GM23338 (cell line): ENCODE measurements at regions not wholly inside any gene's neighbourhood (a gene's known extent, or its start where the extent isn't known, plus 50 kb on each side); places are given as distances from the start of the nearest gene placed in this dataset.

ENCODE experiments used
- ATAC-seq: fragments of 200-7000 bp; cut with Tn5 transposase; 3 replicates; pipeline ENCODE4 v1.9.1; 2020
- DNase-seq: peaks from one replicate; pipeline ENCODE4 v3.0.0-alpha.2; 2015; ENCODE audit warnings: low spot score
- H2AFZ ChIP-seq: fragments of 200-600 bp; sonication (generic); 2 replicates; pipeline ENCODE4 v1.8.0; 2016; ENCODE audit warnings: antibody characterized with exemption, mild to moderate bottlenecking, moderate library complexity
- H3F3A ChIP-seq: fragments of 200-600 bp; sonication (generic); replicated peaks from 2 replicates; pipeline ENCODE4 v1.8.0; 2017; ENCODE audit warnings: antibody characterized with exemption, mixed run types, low read depth
- H3K27ac ChIP-seq: fragments of 200-600 bp; sonication (generic); 2 replicates; pipeline ENCODE4 v1.6.1; 2016; ENCODE audit warnings: low read depth
- H3K27me3 ChIP-seq: fragments of 200-600 bp; sonication (generic); 2 replicates; pipeline ENCODE4 v1.8.0; 2016; ENCODE audit warnings: mild to moderate bottlenecking, mixed run types, moderate library complexity; ENCODE audit not compliant: insufficient read depth
- H3K36me3 ChIP-seq: fragments of 200-600 bp; sonication (generic); 2 replicates; pipeline ENCODE4 v1.8.0; 2016; ENCODE audit warnings: mild to moderate bottlenecking; ENCODE audit not compliant: insufficient read depth
- H3K4me1 ChIP-seq: fragments of 200-600 bp; sonication (generic); 2 replicates; pipeline ENCODE4 v1.8.0; 2016; ENCODE audit warnings: mild to moderate bottlenecking, moderate library complexity; ENCODE audit not compliant: insufficient read depth
- H3K4me2 ChIP-seq: fragments of 200-600 bp; sonication (generic); 2 replicates; pipeline ENCODE4 v1.7.1; 2017; ENCODE audit warnings: mixed run types
- H3K4me3 ChIP-seq: fragments of 200-600 bp; sonication (generic); 2 replicates; pipeline ENCODE4 v1.6.1; 2016; ENCODE audit warnings: mixed run types
- H3K79me2 ChIP-seq: fragments of 200-600 bp; sonication (generic); replicated peaks from 2 replicates; pipeline ENCODE4 v1.8.0; 2017; ENCODE audit warnings: mild to moderate bottlenecking; ENCODE audit not compliant: insufficient read depth
- H3K9me2 ChIP-seq: fragments of 200-600 bp; sonication (generic); 2 replicates; pipeline ENCODE4 v1.8.0; 2017; ENCODE audit not compliant: insufficient read depth
- H4K20me1 ChIP-seq: fragments of 200-600 bp; sonication (generic); replicated peaks from 2 replicates; pipeline ENCODE4 v1.8.0; 2017; ENCODE audit warnings: mild to moderate bottlenecking; ENCODE audit not compliant: insufficient read depth
- H3K27ac Mint-ChIP-seq: 2 replicates; pipeline ENCODE4 v1.8.0; 2020; ENCODE audit warnings: inconsistent platforms, mild to moderate bottlenecking, moderate library complexity, mixed read lengths
- H3K27me3 Mint-ChIP-seq: 3 replicates; pipeline ENCODE4 v1.8.0; 2022; ENCODE audit warnings: low read depth, mild to moderate bottlenecking, moderate library complexity, mixed read lengths, inconsistent platforms; ENCODE audit not compliant: insufficient read depth, poor library complexity
- H3K36me3 Mint-ChIP-seq: 3 replicates; pipeline ENCODE4 v1.8.0; 2021; ENCODE audit warnings: low read depth, mild to moderate bottlenecking, inconsistent platforms, moderate library complexity, mixed read lengths
- H3K4me1 Mint-ChIP-seq: 3 replicates; pipeline ENCODE4 v1.8.0; 2020; ENCODE audit warnings: mild to moderate bottlenecking, inconsistent platforms, mixed read lengths
- H3K4me3 Mint-ChIP-seq: 3 replicates; pipeline ENCODE4 v1.8.0; 2021; ENCODE audit warnings: moderate library complexity, mild to moderate bottlenecking, inconsistent platforms, mixed read lengths
- H3K9me3 Mint-ChIP-seq: 3 replicates; pipeline ENCODE4 v1.8.0; 2020; ENCODE audit warnings: moderate library complexity, mild to moderate bottlenecking, inconsistent platforms, mixed read lengths
- CREB1 ChIP-seq: fragments of 250-450 bp; sonication (Bioruptor Pico); IDR thresholded peaks from 2 replicates; pipeline ENCODE4 v1.5.0; 2020; ENCODE audit warnings: low read depth, mild to moderate bottlenecking, moderate library complexity
- ETS1 ChIP-seq: IDR thresholded peaks from 2 replicates; pipeline ENCODE4 v1.6.1; 2016; ENCODE audit warnings: antibody characterized with exemption
- EZH2 ChIP-seq: fragments of 200-600 bp; sonication (generic); IDR thresholded peaks from one replicate; pipeline ENCODE4 v1.8.0; 2017; ENCODE audit warnings: antibody characterized with exemption, mild to moderate bottlenecking, low read depth; ENCODE audit not compliant: unreplicated experiment
- EZH2phosphoT487 ChIP-seq: fragments of 200-600 bp; sonication (generic); IDR thresholded peaks from one replicate; pipeline ENCODE4 v1.8.1; 2018; ENCODE audit warnings: antibody characterized with exemption; ENCODE audit not compliant: unreplicated experiment
- JUNB ChIP-seq: IDR thresholded peaks from one replicate; pipeline ENCODE4 v1.6.1; 2016; ENCODE audit warnings: antibody characterized with exemption; ENCODE audit not compliant: unreplicated experiment
- POLR2AphosphoS5 ChIP-seq: IDR thresholded peaks from 2 replicates; pipeline ENCODE4 v1.6.1; 2016; ENCODE audit warnings: antibody characterized with exemption, low read depth
- STAT1 ChIP-seq: IDR thresholded peaks from one replicate; pipeline ENCODE4 v1.6.1; 2016; ENCODE audit warnings: antibody characterized with exemption; ENCODE audit not compliant: unreplicated experiment
- ZNF114 ChIP-seq: fragments of 250-450 bp; sonication (Bioruptor Pico); IDR thresholded peaks from 2 replicates; pipeline ENCODE4 v1.5.0; 2020; ENCODE audit warnings: mild to moderate bottlenecking, moderate library complexity

DNA sequence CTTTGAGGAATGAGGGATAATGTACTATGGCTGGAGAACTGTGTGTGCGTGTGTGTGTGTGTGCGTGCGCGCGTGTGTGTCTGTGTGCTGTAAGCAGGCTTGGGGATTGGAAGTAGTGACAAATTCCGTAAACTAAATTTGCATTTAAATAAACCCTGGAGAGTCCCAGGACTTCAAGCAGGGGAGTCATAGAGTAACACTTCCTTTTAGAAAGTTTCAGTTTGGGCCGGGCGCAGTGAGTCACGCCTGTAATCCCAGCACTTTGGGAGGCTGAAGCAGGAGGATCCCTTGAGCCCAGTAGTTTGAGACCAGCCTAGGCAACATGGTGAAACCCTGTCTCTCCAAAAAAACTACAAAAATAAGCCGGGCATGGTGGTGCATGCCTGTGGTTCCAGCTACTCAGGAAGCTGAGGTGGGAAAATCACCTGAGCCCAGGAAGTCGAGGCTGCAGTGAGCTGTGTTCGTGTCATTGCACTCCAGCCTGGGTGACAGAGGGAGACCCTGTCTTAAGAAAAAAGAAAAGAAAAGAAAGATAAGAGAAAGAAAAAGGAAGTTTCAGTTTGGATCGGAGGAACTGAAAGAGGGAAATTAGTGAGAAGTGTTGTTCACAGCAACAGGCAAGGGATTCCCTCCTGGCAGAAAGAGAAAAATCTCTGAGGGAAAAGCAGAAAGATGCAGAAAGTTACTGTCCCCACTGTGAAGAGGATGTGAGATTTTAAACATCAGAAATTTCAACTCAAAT lies 222.7 kb upstream of the SOX5 start:
- H3K4me1 Mint-ChIP-seq: peaks cover 24% of the 10 kb centered on the region
- H3K27ac Mint-ChIP-seq: peak overlapping the region; percentile 72
- H3K36me3 Mint-ChIP-seq: no peaks in the 10 kb centered on the region

DNA sequence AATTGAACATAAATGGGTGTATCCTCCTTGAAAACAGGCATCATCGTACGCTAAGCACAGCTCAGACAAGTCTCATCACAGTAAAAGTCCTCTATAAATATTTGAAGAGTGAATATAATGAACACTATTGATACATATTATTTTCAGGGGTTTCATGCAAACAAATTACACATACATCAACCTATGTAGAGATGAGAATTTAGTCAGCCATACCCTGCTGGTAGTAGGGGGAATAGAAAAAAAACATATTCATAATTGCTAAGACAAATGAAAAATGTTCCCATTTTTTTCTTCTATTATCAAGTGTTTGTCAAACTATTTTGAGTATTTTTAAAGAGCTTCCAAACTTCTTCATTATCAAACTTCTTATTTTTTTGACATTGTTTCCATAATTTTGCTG lies 205.6 kb upstream of the SOX5 start:
- Mint-ChIP-seq H3K27ac (no peak overlapping the region), H3K27me3 (no peaks in the 10 kb centered on the region), H3K9me3 (no peaks in the 10 kb centered on the region), H3K36me3 (no peaks in the 10 kb centered on the region), H3K4me1 (no peaks in the 10 kb centered on the region), H3K4me3 (no peak overlapping the region)
- Histone ChIP-seq H3K4me3 (no peak overlapping the region), H3K4me1 (no peaks in the 10 kb centered on the region), H3K9me2 (no peaks in the 10 kb centered on the region), H3K27me3 (no peaks in the 10 kb centered on the region), H3K79me2 (no peaks in the 10 kb centered on the region), H4K20me1 (no peaks in the 10 kb centered on the region), H3K36me3 (no peaks in the 10 kb centered on the region), H3K27ac (no peak overlapping the region), H3K4me2 (no peak overlapping the region), H3F3A (no peaks in the 10 kb centered on the region), H2AFZ (no peak overlapping the region)
- DNase-seq (no peak), ATAC-seq (no peak)
- no peak for TF ChIP-seq STAT1
- no peak for TF ChIP-seq CREB1 (CRISPR knock-in tag)
- TF ChIP-seq POLR2AphosphoS5: no peak
- TF ChIP-seq ZNF114 (CRISPR knock-in tag): no peak
- TF ChIP-seq ETS1: no peak
- TF ChIP-seq EZH2: no peak
- TF ChIP-seq EZH2phosphoT487: no peak
- TF ChIP-seq JUNB: no peak

More for the DNA sequence above, 222.7 kb upstream of the SOX5 start:
- Histone ChIP-seq H3K4me1 (peaks cover 13% of the 10 kb centered on the region), H3K27me3 (no peaks in the 10 kb centered on the region), H3K36me3 (no peaks in the 10 kb centered on the region), H3K4me3 (no peak overlapping the region), H3K79me2 (no peaks in the 10 kb centered on the region), H3K4me2 (peak overlapping the region; percentile 23; the same call in 1 of the 2 replicates), H3K27ac (peak overlapping the region; percentile 73), H4K20me1 (no peaks in the 10 kb centered on the region), H3K9me2 (no peaks in the 10 kb centered on the region), H3F3A (no peaks in the 10 kb centered on the region), H2AFZ (no peak overlapping the region)
- peak; percentile 81 for DNase-seq
- Mint-ChIP-seq H3K4me3 (no peak overlapping the region), H3K9me3 (no peaks in the 10 kb centered on the region), H3K27me3 (peaks cover 4% of the 10 kb centered on the region)
- TF ChIP-seq CREB1 (CRISPR knock-in tag) (0 out of 2 replicates have a peak, but pooled peaks have one; percentile 2), STAT1 (no peak), ZNF114 (CRISPR knock-in tag) (no peak)
- ATAC-seq: peak; percentile 90

DNA sequence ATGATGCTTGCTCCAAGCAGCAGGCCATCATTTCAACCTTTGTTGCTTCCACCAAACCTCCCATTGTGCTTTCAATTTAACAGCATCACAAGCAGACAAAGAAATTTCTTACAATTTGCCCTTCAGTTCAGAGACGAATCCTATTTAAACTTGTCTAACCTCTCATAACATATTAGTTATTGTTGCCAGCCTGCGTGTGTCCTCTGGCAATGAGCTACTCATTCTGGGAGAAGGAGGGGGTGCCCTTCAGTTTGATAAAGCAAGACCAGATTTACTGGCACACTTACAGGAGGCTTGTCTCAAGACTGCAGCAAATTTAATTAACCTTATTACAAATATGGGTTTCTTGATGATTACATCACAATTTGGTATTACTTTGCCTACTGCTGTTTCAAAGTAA lies 203.6 kb upstream of the SOX5 start:
- H3K79me2 ChIP-seq: no peaks in the 10 kb centered on the region
- no peak for ATAC-seq
- TF ChIP-seq POLR2AphosphoS5 (no peak), EZH2phosphoT487 (no peak), CREB1 (CRISPR knock-in tag) (no peak), ZNF114 (CRISPR knock-in tag) (no peak), ETS1 (no peak), JUNB (no peak)

More for the DNA sequence above, 203.6 kb upstream of the SOX5 start:
- no peak overlapping the region for H3K27ac Mint-ChIP-seq
- H3K4me1 ChIP-seq: no peaks in the 10 kb centered on the region
- no peak overlapping the region for H3K27ac ChIP-seq
- H3F3A ChIP-seq: no peaks in the 10 kb centered on the region
- H3K4me3 Mint-ChIP-seq: no peak overlapping the region
- H4K20me1 ChIP-seq: no peaks in the 10 kb centered on the region
- no peaks in the 10 kb centered on the region for H3K36me3 Mint-ChIP-seq
- H3K9me2 ChIP-seq: no peaks in the 10 kb centered on the region
- DNase-seq: no peak
- no peaks in the 10 kb centered on the region for H3K27me3 ChIP-seq
- H3K4me3 ChIP-seq: no peak overlapping the region
- H3K27me3 Mint-ChIP-seq: no peaks in the 10 kb centered on the region
- no peaks in the 10 kb centered on the region for H3K9me3 Mint-ChIP-seq
- H3K4me2 ChIP-seq: no peak overlapping the region
- no peaks in the 10 kb centered on the region for H3K36me3 ChIP-seq
- no peak overlapping the region for H2AFZ ChIP-seq
- no peaks in the 10 kb centered on the region for H3K4me1 Mint-ChIP-seq
